ENCODE measurements at regions not wholly inside any gene's neighbourhood (a gene's known extent, or its start where the extent isn't known, plus 50 kb on each side); places are given as distances from the start of the nearest gene placed in this dataset.

- TF ChIP-seq CTCF (IDR thresholded peaks at IDR 0.05) (no peak), POLR2AphosphoS5 (IDR thresholded peaks at IDR 0.05; ENCODE audit: low read depth, low read length) (no peak), REST (IDR thresholded peaks at IDR 0.05; ENCODE audit: insufficient read depth in 1 of 2, low read depth in 2 of 2, low read length in 1 of 2) (no peak)
These were observed 1371.8 kb upstream of the PRMT6 start for GRCh38 chr1:105684714-105685113.

All from Panc1 (cell line).